Hepatocyte (in vitro differentiated cells): ENCODE measurements at regions not wholly inside any gene's neighbourhood (a gene's known extent, or its start where the extent isn't known, plus 50 kb on each side); places are given as distances from the start of the nearest gene placed in this dataset.
A peak's percentile ranks its signal among the peaks of the same experiment; 100 is the strongest.

Experiments used
- DNase-seq: peaks from one replicate; pipeline ENCODE4 v3.0.0-alpha.2; 2016; ENCODE audit warnings: low spot score
- H2AFZ ChIP-seq: fragments of 200-600 bp; sonication (generic); 2 replicates; pipeline ENCODE4 v1.6.0; 2016; ENCODE audit warnings: antibody characterized with exemption, mild to moderate bottlenecking
- H3K27ac ChIP-seq: fragments of 200-600 bp; sonication (generic); 2 replicates; pipeline ENCODE4 v1.5.1; 2016; ENCODE audit warnings: mild to moderate bottlenecking
- H3K27me3 ChIP-seq: fragments of 200-600 bp; sonication (generic); 2 replicates; pipeline ENCODE4 v1.6.1; 2016
- H3K36me3 ChIP-seq: fragments of 200-600 bp; sonication (generic); replicated peaks from 2 replicates; pipeline ENCODE4 v1.5.1; 2016; ENCODE audit warnings: low read depth; ENCODE audit not compliant: insufficient read depth
- H3K4me1 ChIP-seq: fragments of 200-600 bp; sonication (generic); 2 replicates; pipeline ENCODE4 v1.5.1; 2016; ENCODE audit warnings: mild to moderate bottlenecking, moderate library complexity; ENCODE audit not compliant: insufficient read depth
- H3K4me2 ChIP-seq: fragments of 200-600 bp; sonication (generic); 2 replicates; pipeline ENCODE4 v1.6.0; 2016
- H3K4me3 ChIP-seq: fragments of 200-600 bp; sonication (generic); 2 replicates; pipeline ENCODE4 v1.5.1; 2016; ENCODE audit warnings: mild to moderate bottlenecking
- H3K79me2 ChIP-seq: fragments of 200-600 bp; sonication (generic); 2 replicates; pipeline ENCODE4 v1.6.0; 2017; ENCODE audit warnings: mild to moderate bottlenecking
- H3K9me2 ChIP-seq: fragments of 200-600 bp; sonication (generic); replicated peaks from 2 replicates; pipeline ENCODE4 v1.6.0; 2017; ENCODE audit warnings: mild to moderate bottlenecking; ENCODE audit not compliant: insufficient read depth
- H3K9me3 ChIP-seq: fragments of 200-600 bp; sonication (generic); 2 replicates; pipeline ENCODE4 v1.5.1; 2016; ENCODE audit warnings: low read depth, mild to moderate bottlenecking
- H4K20me1 ChIP-seq: fragments of 200-600 bp; sonication (generic); 2 replicates; pipeline ENCODE4 v1.6.0; 2016; ENCODE audit warnings: mild to moderate bottlenecking; ENCODE audit not compliant: insufficient read depth, poor library complexity, severe bottlenecking
- EZH2 ChIP-seq: fragments of 200-600 bp; sonication (generic); IDR thresholded peaks from 2 replicates; pipeline ENCODE4 v1.6.1; 2016; ENCODE audit warnings: antibody characterized with exemption, mild to moderate bottlenecking, borderline replicate concordance
- EZH2phosphoT487 ChIP-seq: fragments of 200-600 bp; sonication (generic); IDR thresholded peaks from one replicate; pipeline ENCODE4 v1.6.1; 2018; ENCODE audit warnings: antibody characterized with exemption, mild to moderate bottlenecking, low read depth, moderate library complexity; ENCODE audit not compliant: unreplicated experiment, severe bottlenecking
- WGBS: methylation state at CpG from one replicate; pipeline ENCODE4 v1.1.6; 2016; ENCODE audit warnings: low lambda C conversion rate; ENCODE audit errors: missing lambda C conversion rate; 5-methylcytosine and 5-hydroxymethylcytosine counted together
- TF ChIP-seq, protein P1 (sequence below): fragments of 200-600 bp; sonication (generic); IDR thresholded peaks from 2 replicates; pipeline ENCODE4 v1.5.1; 2016; ENCODE audit warnings: antibody characterized with exemption, mild to moderate bottlenecking; ENCODE audit not compliant: poor library complexity

DNA sequence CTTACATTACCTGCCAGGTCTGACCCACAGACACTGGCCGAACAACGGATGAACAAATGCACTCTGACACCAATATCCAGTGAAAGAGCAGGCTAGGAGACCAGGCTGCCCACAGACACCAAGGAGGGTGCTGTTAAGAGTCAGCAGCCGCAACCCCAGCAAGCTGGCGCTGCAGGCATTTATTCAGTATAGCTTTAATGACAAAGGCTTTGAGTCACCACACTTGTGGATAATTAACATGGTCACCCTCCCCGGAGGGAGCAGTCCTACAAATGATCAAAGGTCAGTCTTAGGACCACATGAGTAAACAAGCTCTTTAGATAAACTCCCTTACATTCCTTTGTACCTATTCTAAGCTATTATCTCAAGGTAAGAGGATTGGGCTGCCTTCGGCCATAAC lies 368.5 kb upstream of the GRID2 start:
- peaks cover 3% of the 10 kb centered on the region for H3K9me3 ChIP-seq
- TF ChIP-seq EZH2phosphoT487: no peak
- TF ChIP-seq EZH2: no peak
- TF ChIP-seq, protein P1, sequence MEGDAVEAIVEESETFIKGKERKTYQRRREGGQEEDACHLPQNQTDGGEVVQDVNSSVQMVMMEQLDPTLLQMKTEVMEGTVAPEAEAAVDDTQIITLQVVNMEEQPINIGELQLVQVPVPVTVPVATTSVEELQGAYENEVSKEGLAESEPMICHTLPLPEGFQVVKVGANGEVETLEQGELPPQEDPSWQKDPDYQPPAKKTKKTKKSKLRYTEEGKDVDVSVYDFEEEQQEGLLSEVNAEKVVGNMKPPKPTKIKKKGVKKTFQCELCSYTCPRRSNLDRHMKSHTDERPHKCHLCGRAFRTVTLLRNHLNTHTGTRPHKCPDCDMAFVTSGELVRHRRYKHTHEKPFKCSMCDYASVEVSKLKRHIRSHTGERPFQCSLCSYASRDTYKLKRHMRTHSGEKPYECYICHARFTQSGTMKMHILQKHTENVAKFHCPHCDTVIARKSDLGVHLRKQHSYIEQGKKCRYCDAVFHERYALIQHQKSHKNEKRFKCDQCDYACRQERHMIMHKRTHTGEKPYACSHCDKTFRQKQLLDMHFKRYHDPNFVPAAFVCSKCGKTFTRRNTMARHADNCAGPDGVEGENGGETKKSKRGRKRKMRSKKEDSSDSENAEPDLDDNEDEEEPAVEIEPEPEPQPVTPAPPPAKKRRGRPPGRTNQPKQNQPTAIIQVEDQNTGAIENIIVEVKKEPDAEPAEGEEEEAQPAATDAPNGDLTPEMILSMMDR: no peak
- no peaks in the 10 kb centered on the region for H3K4me1 ChIP-seq
- DNase-seq: peak; percentile 23
- WGBS: 69% methylated on average over 6 of the region's 6 CpGs
- no peak overlapping the region for H3K4me2 ChIP-seq
- no peaks in the 10 kb centered on the region for H3K79me2 ChIP-seq
- no peaks in the 10 kb centered on the region for H3K36me3 ChIP-seq
- H2AFZ ChIP-seq: no peak overlapping the region
- H3K27ac ChIP-seq: no peak overlapping the region
- no peaks in the 10 kb centered on the region for H3K9me2 ChIP-seq
- no peaks in the 10 kb centered on the region for H4K20me1 ChIP-seq
- no peak overlapping the region for H3K4me3 ChIP-seq
- no peaks in the 10 kb centered on the region for H3K27me3 ChIP-seq

DNA sequence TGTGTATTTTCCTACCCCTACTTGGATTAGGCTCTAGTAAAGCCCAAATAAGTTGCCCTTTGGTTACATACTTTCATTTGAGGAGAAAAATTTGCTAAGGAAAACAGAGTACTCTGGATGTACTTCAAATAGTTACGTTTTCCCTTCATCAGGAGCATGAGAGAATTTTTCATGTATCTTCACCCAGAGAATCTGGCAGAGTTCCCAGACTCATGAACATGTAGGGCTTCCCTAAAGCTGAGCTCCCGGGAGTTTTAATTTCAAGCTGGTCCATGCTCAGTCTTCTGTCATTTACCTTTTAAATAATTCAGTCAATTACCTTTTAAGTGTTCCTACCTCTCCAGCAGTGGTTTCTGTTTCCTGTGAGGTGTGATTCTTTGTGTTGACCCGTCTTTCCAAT lies 367.5 kb upstream of the GRID2 start:
- no peak overlapping the region for H3K4me2 ChIP-seq
- H3K79me2 ChIP-seq: no peaks in the 10 kb centered on the region
- no peak overlapping the region for H2AFZ ChIP-seq
- no peaks in the 10 kb centered on the region for H3K27me3 ChIP-seq
- DNase-seq: peak; percentile 49
- H3K9me3 ChIP-seq: peaks cover 3% of the 10 kb centered on the region
- H3K4me3 ChIP-seq: no peak overlapping the region
- TF ChIP-seq EZH2phosphoT487: no peak
- TF ChIP-seq, protein P1: no peak
- H3K27ac ChIP-seq: no peak overlapping the region
- H3K4me1 ChIP-seq: no peaks in the 10 kb centered on the region
- no peaks in the 10 kb centered on the region for H4K20me1 ChIP-seq
- H3K36me3 ChIP-seq: no peaks in the 10 kb centered on the region
- 59% methylated on average over 3 of the region's 3 CpGs for WGBS
- no peaks in the 10 kb centered on the region for H3K9me2 ChIP-seq

DNA sequence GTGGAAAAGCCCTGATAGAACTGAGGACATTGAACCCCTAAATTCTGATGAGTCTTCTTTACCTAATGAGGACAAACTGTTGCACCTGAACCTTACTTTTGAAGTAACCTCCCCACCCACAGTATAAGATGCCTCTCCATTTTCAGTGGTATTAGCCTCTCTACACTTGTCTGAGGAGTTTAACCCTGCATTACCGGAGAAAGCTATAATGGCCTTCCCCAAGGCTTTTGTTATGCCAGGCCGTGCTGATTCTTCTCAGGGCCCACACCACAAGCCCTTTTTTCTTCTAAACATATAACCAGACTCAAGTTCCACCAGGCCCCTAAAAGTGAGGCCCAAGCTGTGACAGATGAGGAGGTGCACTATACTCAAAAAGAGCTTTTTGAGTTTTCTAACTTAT lies 345.8 kb upstream of the GRID2 start:
- no peak for TF ChIP-seq EZH2
- no peak for TF ChIP-seq EZH2phosphoT487
- TF ChIP-seq, protein P1: no peak
- H3K4me1 ChIP-seq: peaks cover 7% of the 10 kb centered on the region
- H3K27ac ChIP-seq: no peak overlapping the region
- WGBS: 72% methylated on average over 2 of the region's 2 CpGs
- H3K4me3 ChIP-seq: no peak overlapping the region
- no peak for DNase-seq
- no peak overlapping the region for H2AFZ ChIP-seq
- H3K36me3 ChIP-seq: no peaks in the 10 kb centered on the region
- H3K4me2 ChIP-seq: no peak overlapping the region
- no peaks in the 10 kb centered on the region for H3K9me3 ChIP-seq
- no peaks in the 10 kb centered on the region for H3K79me2 ChIP-seq
- no peaks in the 10 kb centered on the region for H4K20me1 ChIP-seq
- H3K9me2 ChIP-seq: no peaks in the 10 kb centered on the region
- no peaks in the 10 kb centered on the region for H3K27me3 ChIP-seq

DNA sequence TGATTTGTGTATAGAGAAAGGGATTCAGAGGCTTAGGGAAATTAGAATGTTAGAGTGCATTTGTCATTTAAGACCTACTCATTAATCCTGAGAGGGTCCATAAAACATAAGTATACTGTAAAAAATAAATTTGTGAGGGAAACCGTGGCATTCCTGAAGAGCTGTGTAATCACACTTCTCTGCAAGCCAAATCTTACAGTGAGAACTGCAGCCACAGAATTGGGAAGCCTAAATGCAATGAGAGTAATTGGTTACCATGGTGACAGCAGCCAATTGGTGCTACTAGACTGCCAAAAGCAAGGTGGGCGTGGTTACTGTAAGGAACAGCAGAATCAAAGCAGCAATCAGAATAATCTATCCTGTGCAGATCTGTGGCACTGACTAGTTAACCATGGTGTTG lies 345.2 kb upstream of the GRID2 start:
- DNase-seq: peak; percentile 32
- Histone ChIP-seq H3K27ac (no peak overlapping the region), H3K4me3 (no peak overlapping the region), H3K9me3 (no peaks in the 10 kb centered on the region), H3K4me2 (no peak overlapping the region), H3K4me1 (peaks cover 7% of the 10 kb centered on the region), H3K79me2 (no peaks in the 10 kb centered on the region), H3K27me3 (no peaks in the 10 kb centered on the region), H4K20me1 (no peaks in the 10 kb centered on the region), H2AFZ (no peak overlapping the region), H3K9me2 (no peaks in the 10 kb centered on the region), H3K36me3 (no peaks in the 10 kb centered on the region)
- 54% methylated on average over 2 of the region's 2 CpGs for WGBS
- TF ChIP-seq EZH2 (no peak), EZH2phosphoT487 (no peak)
- TF ChIP-seq, protein P1: no peak
